HEK293 (cell line): ENCODE measurements at regions not wholly inside any gene's neighbourhood (a gene's known extent, or its start where the extent isn't known, plus 50 kb on each side); places are given as distances from the start of the nearest gene placed in this dataset.

Experiments used
- ZFP3 ChIP-seq: fragments of 450-650 bp; formaldehyde crosslinking; IDR thresholded peaks from 2 replicates; pipeline ENCODE4 v1.5.1; 2016; ENCODE audit warnings: low read depth, missing biosample characterization, missing genetic modification characterization
- ZNF391 ChIP-seq: fragments of 450-650 bp; formaldehyde crosslinking; IDR thresholded peaks from 2 replicates; pipeline ENCODE4 v1.5.1; 2016; ENCODE audit warnings: low read depth, missing biosample characterization, missing genetic modification characterization, borderline replicate concordance

DNA sequence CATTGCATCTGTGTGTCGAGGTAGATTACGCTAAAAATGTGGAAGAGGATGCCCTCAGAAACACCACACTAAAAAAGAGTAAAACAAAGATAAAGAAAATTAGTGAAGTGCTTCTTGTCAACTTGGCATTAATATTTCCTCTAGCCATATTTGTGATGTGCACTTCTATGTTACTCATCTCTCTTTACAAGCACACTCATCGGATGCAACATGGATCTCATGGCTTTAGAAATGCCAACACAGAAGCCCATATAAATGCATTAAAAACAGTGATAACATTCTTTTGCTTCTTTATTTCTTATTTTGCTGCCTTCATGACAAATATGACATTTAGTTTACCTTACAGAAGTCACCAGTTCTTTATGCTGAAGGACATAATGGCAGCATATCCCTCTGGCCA, 79.0 kb upstream of the SCIN start:
- TF ChIP-seq ZFP3 (no peak), ZNF391 (no peak)
